NCI-H524 (cell line): ENCODE measurements at regions not wholly inside any gene's neighbourhood (a gene's known extent, or its start where the extent isn't known, plus 50 kb on each side); places are given as distances from the start of the nearest gene placed in this dataset.
A peak's percentile ranks its signal among the peaks of the same experiment; 100 is the strongest.

Source experiments
- DNase-seq, 2 experiments: peaks; one replicate each; lab custom pipeline; 2025; lab: John Stamatoyannopoulos, UW

DNA sequence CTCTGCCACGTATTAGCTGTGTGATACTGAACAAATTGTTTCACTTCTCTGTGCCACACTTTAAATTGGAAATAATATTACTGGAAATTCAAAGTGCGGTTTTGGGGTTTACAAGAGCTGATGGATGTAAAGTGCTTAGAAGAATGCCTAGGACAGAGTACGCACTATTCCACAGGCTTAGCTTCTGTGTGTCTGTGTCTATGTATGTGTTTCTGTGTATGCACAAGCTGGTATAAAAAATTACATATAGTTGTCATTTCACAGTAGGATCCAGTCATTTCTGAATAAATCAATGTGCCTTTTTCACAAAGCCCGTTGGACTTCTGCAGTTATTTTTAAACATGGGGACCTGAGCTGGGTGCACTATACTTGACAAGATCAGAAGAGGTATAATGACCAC lies 370.4 kb downstream of the TUSC7 start:
- no peak for DNase-seq

- no peak for DNase-seq
These were observed 371.3 kb downstream of the TUSC7 start for GRCh38 chr3:117080872-117081271.

DNA sequence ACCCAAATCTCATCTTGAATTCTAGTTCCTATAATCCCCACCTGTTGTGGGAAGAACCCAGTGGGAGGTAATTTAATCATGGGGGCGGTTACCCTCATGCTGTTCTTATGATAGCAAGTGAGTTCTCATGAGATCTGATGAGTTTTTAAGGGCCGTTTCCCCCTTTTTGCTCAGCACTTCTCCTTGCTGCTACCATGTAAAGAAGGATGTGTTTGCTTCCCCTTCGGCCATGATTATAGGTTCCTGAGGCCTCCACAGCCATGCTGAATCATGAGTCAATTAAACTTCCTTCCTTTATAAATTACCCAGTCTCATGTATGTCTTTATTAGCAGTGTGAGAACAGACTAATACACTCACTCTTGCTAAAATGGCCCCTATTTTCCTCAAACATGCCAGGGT lies 374.7 kb downstream of the TUSC7 start:
- DNase-seq, result no peak

DNA sequence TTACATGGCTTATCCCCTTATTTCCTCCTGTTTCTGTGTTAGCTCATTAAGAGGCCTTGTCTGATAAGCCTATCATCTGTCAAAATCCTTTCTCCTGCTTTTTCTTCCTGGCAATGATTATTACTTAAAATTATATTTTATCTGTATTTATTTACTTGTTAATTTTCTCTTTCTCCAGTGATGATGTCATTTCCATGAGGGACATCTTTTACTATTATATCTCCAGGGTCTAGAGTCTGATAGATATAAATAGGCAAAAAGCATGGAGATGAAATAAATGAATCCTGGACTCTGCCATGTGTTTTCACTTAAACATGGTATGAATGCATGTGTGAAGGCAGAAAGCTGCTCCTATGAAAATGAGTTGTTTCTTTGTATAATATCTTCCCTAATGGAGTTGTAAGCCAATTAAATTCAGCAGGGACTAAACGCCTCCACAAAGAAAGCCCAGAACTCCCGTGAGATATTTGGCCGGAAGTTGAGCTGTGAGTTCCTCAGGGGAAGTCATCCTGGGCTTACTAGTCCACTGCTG lies 375.2 kb downstream of the TUSC7 start:
- no peak for DNase-seq

- no peak for DNase-seq
These were observed 382.1 kb downstream of the TUSC7 start for GRCh38 chr3:117091676-117092075.

DNA sequence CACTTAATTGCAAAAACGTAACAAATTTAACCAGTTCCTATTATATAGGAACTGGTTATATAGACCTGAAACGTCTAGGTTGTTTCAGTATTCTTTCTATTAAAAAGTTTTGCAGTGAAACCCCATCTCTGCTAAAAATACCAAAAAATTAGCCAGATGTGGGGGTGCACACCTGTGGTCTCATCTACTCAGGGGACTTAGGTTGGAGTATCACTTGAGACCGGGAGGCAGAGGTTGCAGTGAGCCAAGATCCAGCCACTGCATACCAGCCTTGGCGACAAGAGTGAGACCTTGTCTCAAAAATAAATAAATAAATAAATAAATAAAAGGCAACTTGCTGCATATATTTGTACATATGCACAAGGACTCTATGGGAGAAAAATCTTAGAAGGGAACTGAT lies 387.0 kb downstream of the TUSC7 start:
- DNase-seq, result no peak

GRCh38 chr3:117097351-117097750 lies 387.8 kb downstream of the TUSC7 start:
- no peak for DNase-seq

- no peak for DNase-seq
These were observed 392.1 kb downstream of the TUSC7 start for GRCh38 chr3:117101697-117102096.

- no peak for DNase-seq
These were observed 392.8 kb downstream of the TUSC7 start for GRCh38 chr3:117102426-117102825.

GRCh38 chr3:117103675-117104074 lies 394.1 kb downstream of the TUSC7 start:
- DNase-seq, result no peak

GRCh38 chr3:117104381-117104780 lies 394.8 kb downstream of the TUSC7 start:
- no peak for DNase-seq

DNA sequence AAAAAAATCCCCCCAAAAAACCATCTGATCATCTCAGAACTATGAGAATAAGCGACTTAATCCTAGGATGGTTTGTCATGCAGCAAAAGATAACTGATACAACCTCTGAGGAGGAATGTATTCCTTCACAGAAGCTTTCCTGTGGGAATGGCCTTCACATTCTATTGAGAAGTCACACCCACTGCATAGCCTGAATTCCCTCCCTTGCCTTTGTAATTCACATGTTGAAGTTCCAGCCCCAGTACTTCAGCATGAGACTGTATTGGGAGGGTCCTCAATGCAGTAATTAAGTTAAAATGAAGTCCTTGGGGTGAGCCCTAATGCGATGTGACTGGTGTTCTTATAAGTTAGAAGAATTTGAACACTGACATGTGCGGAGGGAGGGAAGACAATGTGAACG lies 395.2 kb downstream of the TUSC7 start:
- DNase-seq, result no peak

DNA sequence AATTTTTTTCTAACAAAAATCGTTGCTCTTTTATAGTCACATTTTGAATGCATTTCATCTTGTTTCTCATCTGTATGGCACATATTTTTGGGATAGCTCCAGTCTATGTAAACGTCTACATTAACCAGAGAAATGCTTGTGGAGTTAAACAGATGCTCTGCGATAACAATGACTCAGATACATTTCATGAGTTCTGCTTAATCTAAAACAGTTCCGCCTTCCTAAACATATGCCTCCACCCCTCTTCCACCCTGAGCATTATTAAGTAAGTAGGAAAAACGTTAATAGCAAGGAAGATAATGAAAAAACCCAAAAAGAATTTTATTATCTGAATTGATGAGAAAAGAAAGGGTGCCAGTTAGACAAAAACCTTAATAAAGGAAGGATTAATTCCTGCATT lies 396.1 kb downstream of the TUSC7 start:
- peak; percentile 8 to 48 for DNase-seq

DNA sequence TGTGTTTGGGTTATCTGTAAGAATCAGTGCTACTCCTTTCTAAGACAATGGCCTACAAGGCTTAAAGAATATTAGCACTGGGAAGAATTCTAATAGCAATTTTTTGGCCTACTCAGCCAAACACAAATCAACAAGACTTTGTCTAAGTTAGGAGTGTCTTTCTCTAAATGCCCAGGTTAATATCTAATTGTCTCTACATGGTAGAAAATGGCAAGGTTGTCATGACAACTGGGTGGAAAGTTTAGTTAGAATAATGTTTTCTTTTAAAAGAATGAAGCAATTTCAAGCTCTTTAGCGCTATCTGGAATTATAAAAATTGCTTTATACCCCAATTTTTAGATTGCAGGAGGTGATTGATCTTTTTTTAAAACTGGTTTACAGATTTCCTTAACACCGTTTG lies 396.8 kb downstream of the TUSC7 start:
- no peak for DNase-seq

- no peak for DNase-seq
These were observed 398.4 kb downstream of the TUSC7 start for GRCh38 chr3:117107946-117108345.

GRCh38 chr3:117109178-117109577 lies 399.6 kb downstream of the TUSC7 start:
- DNase-seq, result no peak

GRCh38 chr3:117114517-117115265 lies 405.1 kb downstream of the TUSC7 start:
- no peak for DNase-seq

GRCh38 chr3:117117188-117117936 lies 407.8 kb downstream of the TUSC7 start:
- no peak for DNase-seq

- peak in 1 of 2 experiments; percentile 16 for DNase-seq
These were observed 409.0 kb downstream of the TUSC7 start for GRCh38 chr3:117118604-117119003.

DNA sequence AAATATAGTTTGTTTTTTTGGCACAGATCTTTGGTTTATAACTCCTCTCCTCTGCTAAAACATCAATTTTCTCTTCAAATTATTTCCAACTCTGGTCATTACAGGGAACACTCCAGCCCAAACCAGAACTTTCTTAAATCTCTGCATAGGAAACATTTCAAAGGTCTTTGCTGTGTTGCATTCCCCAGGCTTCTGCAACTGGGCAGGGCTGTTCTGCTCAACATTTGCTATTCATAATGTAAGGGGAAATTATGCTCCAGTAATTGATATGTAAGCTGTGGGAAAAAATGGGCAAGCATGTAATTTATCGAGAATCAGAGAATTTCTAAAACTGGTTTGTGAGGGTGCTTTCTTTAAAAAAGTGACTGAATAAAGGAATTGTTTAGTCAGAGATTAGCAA lies 410.4 kb downstream of the TUSC7 start:
- DNase-seq, result no peak

- DNase-seq, result no peak
These were observed 413.0 kb downstream of the TUSC7 start for GRCh38 chr3:117122609-117123008.

GRCh38 chr3:117126460-117126859 lies 416.9 kb downstream of the TUSC7 start:
- no peak for DNase-seq

- DNase-seq, result no peak
These were observed 417.5 kb downstream of the TUSC7 start for GRCh38 chr3:117126946-117127546.
